Fibroblast of skin of right biceps (primary cell): ENCODE measurements at regions not wholly inside any gene's neighbourhood (a gene's known extent, or its start where the extent isn't known, plus 50 kb on each side); places are given as distances from the start of the nearest gene placed in this dataset.
A peak's percentile ranks its signal among the peaks of the same experiment; 100 is the strongest.

Experiments
- DNase-seq: peaks from one replicate; pipeline ENCODE4 v3.0.0-alpha.2; 2013

- no peak for DNase-seq
Measured at GRCh38 chr7:46150202-46150601, 229.1 kb upstream of the IGFBP3 start.

GRCh38 chr7:46147871-46148270 is 226.8 kb upstream of the IGFBP3 start:
- DNase-seq, result no peak

GRCh38 chr7:46146454-46147255 is 225.6 kb upstream of the IGFBP3 start:
- peak; percentile 87 for DNase-seq

GRCh38 chr7:46145412-46145811 is 224.3 kb upstream of the IGFBP3 start:
- peak; percentile 100 for DNase-seq

- DNase-seq, result no peak
Measured at GRCh38 chr7:46143949-46144917, 223.2 kb upstream of the IGFBP3 start.

DNA sequence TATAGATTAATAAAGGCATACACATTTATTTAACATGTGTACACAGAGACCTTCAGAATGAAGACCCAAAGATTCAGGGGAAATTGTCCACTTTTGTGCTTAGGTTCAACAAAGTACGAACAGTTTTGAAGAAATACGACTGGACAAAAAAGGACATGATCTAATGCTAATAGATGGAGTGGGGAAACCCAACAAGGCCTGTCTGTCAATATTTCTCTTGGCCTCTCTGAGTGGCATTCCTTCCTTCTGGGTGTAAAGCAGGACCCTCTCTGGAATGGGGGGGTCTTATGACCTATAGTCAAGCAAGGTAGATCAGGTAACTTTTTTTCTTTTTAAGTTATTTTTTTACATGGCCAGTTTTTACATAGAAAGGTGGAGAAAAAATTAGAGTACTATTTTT is 222.3 kb upstream of the IGFBP3 start:
- DNase-seq, result no peak

- DNase-seq, result peak; percentile 93
Measured at GRCh38 chr7:46139079-46139478, 218.0 kb upstream of the IGFBP3 start.

- DNase-seq, result no peak
Measured at GRCh38 chr7:46137725-46138124, 216.7 kb upstream of the IGFBP3 start.

DNA sequence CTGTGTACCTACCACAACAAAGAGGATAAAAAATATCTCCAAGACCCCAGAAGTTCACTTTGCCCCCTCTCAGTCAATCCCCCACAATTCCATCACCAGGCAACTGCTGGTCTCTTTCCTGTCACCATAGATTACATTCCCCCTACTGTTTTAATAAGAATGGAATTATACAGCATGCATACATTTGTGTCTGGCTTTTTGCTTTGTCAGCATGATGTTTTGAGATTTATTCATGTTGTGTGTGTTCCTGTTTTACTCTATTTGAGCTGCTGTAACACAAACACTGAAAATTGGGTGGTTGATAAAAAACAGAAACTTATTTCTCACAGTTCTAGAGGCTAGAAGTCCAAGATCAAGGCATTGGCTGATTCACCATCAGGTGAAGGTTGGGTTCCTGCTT is 214.5 kb upstream of the IGFBP3 start:
- no peak for DNase-seq

DNA sequence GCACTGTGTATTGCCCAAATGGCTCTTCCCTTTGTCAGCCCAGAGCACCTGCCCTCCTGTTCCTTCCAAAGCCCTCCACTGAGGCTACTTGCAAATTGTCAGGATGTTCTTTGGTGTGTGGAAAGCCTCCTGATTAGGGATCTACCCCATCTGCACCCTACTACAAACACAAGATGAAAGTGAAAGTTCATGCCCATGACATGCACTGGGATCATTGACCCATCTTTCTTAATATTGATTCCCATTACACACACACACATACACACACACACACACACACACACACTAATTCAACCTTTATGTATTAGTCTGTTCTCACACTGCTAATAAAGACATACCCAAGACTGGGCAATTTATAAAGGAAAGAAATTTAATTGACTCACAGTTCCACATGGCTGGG is 213.7 kb upstream of the IGFBP3 start:
- DNase-seq, result no peak

- DNase-seq, result no peak
Measured at GRCh38 chr7:46134385-46134784, 213.3 kb upstream of the IGFBP3 start.

DNA sequence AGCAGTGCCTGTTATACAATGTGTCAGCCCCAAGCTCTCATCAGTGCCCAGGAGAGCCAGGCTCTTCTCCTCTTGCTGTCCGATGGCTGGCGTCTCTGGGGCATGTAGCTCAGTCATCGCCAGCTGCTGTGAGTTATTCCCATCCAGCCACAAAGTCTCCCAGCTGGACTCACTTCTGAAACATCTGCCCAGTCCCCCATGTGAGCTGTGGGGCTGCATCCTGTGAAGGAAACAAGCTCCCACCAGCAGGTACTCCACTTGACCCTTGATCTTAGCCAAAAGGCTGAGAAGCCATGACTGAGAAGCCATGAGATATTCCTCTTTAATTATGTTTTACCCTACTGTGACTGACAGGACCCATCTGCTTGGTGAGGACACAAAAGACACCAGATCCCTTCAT is 212.7 kb upstream of the IGFBP3 start:
- no peak for DNase-seq

- DNase-seq, result peak; percentile 78
Measured at GRCh38 chr7:46133072-46133471, 212.0 kb upstream of the IGFBP3 start.

DNA sequence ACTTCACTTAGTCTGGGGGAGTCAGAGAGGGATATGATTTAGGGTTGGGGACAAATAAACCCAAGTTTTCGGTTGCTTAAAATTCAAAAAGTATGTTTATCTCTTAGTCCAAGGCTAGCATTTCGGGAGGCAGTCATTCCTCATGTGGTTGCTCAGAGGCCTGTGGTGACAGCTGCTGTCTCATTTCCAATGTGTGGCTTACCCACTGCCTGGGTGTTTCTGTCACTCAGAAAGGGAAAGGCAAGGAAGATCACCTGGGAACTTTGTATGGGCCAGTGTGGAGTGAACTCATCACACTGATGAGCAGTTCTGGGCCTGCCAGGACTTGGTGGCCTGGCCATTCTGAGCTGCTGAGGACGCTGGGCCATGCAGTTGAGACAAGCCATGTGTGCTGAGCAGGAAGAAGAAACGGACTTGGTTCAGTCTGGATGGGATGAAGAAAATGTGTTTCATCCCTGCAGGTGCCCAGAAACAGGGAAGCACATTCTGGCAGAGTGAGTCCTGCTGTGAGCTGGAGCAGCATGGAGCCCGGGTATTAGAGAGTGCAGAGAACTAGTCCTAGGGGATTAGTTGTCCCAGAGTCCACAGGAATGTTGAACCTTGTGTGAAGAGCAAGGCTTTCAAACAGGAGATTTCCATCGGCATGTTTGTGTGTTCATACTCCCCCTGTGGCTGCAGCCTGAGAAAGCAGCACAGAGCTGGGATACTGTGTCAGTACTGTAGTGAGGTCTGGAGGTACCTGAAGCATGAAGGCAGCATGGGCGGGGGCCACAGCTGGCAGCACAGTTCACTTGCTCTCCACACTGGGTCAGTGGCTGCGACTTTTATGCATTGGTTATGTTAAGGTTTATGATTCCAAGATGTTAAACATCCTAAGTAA is 211.1 kb upstream of the IGFBP3 start:
- DNase-seq, result peak; percentile 57

- no peak for DNase-seq
Measured at GRCh38 chr7:46129831-46130230, 208.8 kb upstream of the IGFBP3 start.

- DNase-seq, result no peak
Measured at GRCh38 chr7:46127814-46128213, 206.7 kb upstream of the IGFBP3 start.

- DNase-seq, result no peak
Measured at GRCh38 chr7:46126675-46127300, 205.7 kb upstream of the IGFBP3 start.

DNA sequence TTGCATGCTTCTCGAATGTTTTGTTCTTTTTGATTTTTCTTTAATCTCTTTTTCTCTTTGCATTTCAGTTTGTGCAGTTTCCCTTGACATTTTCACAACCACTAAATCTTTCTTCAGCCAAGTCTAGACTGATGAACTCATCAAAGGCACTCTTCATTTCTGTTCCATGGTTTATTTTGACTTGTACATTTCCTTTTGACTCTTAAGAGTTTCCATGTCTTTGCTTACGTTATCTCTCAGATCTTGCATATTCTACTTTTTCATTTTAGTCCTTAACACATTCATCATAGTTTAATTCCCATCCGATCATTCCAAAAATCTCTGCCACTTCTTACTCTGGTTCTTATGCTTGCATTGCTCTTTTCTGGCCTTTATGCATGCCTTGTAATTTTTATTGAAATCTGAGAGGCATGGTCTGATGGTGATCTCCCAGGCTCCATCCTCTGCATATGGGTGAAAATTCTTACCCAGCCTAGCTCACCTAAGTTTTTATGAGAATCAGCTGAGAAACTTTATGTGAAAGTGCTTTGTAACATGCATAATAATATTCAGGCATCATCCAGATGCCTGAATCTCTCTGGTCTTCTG is 202.8 kb upstream of the IGFBP3 start:
- DNase-seq, result no peak

DNA sequence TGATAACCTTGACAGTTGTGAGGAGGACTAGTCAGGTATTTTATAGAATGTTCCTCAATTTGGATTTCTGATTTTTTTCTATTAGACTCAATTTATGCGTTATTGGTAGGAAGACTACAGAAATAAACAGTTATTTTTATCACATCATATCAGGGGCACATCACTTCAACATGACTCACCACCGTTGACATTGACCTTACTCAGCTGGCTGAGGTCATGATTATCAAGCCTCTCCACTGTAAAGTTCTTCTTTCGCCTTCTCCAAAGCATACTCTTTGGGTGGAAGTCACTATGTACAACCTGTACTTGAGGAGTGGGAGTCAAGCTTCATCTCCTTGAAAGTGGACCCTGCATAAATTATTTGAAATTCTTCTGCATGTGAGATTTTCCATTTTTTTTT is 194.3 kb upstream of the IGFBP3 start:
- DNase-seq, result peak; percentile 11

DNA sequence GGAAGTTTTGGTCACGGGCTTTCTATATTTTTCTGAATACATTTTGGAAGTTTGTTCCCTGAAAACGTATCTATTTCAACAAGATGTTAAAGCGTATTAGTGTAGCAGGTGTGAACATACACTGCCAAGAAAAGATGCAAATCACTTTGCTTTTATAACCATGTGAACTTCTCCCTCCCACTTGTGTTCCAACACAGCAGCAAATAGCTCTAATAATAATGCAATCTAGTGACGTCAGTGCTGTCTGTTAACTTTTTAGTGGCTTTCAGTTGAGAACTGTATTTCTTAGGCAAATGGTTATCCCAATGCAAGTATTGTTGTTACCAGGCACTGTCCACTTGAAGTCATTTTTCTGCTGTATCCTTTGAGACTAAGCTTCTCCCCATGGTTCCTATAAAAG is 188.4 kb upstream of the IGFBP3 start:
- no peak for DNase-seq

DNA sequence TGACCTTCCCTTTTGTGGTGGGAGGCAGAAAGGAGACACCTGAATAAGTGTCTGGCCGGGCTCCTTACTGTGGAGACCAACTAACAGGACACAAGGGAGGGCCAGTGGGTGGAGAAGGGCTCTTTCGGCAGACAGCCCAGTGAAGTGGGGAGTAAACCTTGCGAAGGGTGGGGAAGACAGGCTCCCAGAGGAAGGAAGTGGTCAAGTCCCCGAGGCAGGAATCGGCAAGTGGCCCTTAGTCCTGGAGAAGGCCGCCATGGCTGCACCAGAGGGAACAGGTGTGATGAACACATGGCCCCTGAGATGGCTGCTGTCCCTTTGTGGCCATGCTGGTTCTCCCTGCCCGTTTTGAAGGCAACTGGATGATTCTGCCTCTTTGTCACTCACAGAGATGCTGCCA is 187.2 kb upstream of the IGFBP3 start:
- DNase-seq, result no peak

- no peak for DNase-seq
Measured at GRCh38 chr7:46107610-46108217, 186.6 kb upstream of the IGFBP3 start.
